GM12874 (cell line): ENCODE measurements at regions not wholly inside any gene's neighbourhood (a gene's known extent, or its start where the extent isn't known, plus 50 kb on each side); places are given as distances from the start of the nearest gene placed in this dataset.

Experiments
- TF ChIP-seq, protein P1 (sequence below): IDR thresholded peaks from 2 replicates; pipeline ENCODE4 v1.5.1; 2011; ENCODE audit warnings: low read depth, mild to moderate bottlenecking, control low read depth, low read length, moderate library complexity; ENCODE audit not compliant: insufficient read depth

- TF ChIP-seq, protein P1, sequence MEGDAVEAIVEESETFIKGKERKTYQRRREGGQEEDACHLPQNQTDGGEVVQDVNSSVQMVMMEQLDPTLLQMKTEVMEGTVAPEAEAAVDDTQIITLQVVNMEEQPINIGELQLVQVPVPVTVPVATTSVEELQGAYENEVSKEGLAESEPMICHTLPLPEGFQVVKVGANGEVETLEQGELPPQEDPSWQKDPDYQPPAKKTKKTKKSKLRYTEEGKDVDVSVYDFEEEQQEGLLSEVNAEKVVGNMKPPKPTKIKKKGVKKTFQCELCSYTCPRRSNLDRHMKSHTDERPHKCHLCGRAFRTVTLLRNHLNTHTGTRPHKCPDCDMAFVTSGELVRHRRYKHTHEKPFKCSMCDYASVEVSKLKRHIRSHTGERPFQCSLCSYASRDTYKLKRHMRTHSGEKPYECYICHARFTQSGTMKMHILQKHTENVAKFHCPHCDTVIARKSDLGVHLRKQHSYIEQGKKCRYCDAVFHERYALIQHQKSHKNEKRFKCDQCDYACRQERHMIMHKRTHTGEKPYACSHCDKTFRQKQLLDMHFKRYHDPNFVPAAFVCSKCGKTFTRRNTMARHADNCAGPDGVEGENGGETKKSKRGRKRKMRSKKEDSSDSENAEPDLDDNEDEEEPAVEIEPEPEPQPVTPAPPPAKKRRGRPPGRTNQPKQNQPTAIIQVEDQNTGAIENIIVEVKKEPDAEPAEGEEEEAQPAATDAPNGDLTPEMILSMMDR = no peak
These were observed 110.2 kb upstream of the FAM20C start for GRCh38 chr7:81926-82756.

DNA sequence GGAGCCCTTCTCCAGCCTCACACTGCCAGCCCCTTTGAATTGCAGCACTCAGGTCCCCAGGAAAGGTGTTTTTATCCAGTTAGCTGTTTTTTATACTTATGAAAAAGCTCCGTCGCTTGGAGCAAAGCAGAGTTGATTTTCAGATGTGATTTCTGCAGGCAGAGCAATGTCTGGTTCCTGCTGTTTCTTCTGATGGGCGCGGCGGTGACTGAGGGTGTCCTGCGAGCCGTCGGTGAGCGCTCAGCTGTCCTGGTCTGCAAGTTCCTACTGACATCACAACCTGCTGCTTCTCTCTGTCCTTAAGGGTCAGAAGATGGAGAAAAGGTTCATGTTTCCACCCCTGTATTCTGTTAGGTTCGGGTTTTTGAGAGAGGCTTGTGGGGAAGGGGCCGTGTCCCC lies 109.6 kb upstream of the FAM20C start:
- TF ChIP-seq, protein P1 = no peak

DNA sequence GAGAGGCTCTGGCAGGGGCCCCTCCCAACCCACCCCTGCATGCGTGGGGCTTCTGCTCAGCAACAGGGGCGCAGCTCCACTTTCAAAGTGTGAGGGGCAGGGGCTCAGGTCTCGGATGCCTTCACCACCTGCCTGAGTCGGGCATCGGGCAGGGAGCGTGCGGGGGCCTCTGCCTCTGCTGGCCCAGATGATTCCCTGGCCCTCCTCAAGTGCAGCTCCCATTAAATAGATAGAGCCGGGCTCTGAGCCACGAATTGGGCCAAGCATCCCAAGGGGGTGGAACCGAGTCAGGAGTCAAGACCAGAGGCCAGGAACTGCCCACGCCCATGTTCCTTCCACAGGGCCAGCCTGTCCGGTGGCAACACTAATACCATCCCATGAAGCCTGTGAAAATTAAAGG lies 108.9 kb upstream of the FAM20C start:
- TF ChIP-seq, protein P1 = no peak

DNA sequence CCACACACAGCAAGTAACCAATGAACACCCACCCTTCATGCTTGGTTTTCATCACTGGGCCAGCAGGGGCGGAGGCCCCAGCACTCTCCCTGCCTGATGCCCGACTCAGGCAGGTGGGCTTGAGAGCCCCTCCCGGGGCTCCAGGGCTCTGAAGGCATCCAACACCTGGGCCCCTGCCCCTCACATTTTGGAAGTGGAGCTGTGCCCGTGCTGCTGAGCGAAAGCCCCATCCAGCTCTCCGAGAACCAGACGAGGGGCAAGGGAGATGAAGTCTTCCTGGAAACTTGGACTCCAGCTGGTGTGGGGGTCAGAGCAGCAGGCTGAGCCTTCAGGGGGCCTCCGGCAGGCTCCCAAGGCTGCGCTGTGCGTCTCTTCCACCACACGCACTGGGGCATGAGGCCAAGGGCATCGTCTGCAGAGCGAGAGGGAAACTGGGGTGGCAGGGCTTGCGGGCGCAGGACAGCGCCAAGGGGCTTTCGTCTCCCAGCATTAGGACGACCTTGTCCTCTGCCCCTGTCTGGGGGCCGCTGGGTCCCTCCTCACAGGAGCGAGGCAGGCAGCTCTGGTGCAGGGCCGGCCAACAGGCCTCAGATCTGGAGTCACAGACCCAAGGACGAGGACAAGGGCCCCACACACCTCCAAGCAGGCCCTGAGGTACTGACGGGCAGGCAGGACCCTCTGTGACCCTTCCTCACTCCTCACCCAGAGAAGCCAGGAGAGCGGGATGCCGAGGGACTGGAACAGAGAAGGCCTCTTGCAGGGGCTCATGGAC lies 108.3 kb upstream of the FAM20C start:
- TF ChIP-seq, protein P1 = no peak

- TF ChIP-seq, protein P1 = no peak
These were observed 107.7 kb upstream of the FAM20C start for GRCh38 chr7:84633-85020.

DNA sequence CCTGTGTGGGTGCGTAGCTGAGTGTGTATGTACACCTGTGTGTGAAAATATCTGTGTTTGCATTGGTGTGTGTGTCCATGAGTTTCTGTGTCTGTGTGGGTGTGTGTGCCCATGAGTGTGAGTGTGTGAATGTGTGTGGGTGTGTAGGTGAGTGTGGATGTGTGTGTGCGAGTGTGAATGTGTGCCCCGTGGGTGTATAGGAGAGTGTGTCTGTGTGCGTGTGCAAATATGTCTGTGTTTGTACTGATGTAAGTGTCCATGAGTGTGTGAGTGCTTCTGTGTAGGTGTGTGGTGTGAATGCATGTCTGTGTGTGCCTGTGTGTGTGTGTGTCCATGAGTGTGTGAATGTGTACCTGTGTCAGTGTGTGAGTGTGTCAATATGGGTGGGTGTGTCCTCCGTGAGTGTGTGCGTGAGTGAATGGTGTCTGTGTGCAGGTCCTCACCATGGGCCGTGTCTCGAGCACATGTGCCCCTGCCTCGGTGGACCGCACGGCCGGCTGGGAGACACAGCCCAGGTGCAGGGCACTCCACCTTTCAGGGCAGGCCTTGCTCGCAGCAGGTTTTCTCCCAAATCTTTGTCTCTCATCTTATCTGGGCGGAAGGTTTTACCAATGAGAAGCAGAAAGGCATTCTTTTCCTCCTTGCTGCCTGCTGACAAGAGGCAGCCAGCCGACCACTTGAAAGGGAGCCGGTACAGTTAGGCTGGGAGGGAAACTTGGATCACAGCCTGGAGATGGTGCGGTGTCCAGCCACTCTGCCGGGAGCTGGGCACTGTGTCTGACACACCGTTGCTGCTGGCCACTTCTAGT lies 107.1 kb upstream of the FAM20C start:
- TF ChIP-seq, protein P1 = no peak
